Pancreas (tissue), 10 donors: ENCODE measurements at regions not wholly inside any gene's neighbourhood (a gene's known extent, or its start where the extent isn't known, plus 50 kb on each side); places are given as distances from the start of the nearest gene placed in this dataset.

Experiments
- ATAC-seq, 4 donors: fragments of 200-7000 bp; cut with Tn5 transposase; one replicate each; pipeline versions ENCODE4 v1.8.0 to v1.9.1; 2020; ENCODE audit warnings: mild to moderate bottlenecking in 4 of 4, moderate library complexity in 4 of 4
- DNase-seq, 6 donors: peaks; one replicate each; pipeline ENCODE4 v3.0.0-alpha.2; 2020
- FAIRE-seq: peaks from 2 replicates; lab custom pipeline; 2012; peaks lifted over from hg19 to GRCh38; lab: Jason Lieb, UNC
- H3K27ac ChIP-seq, 4 donors: fragments of 200-600 bp; sonication (generic); 1 replicate in 3 of 4; 2 replicates in 1 of 4; pipeline versions ENCODE4 v1.5.0 to v1.8.0; 2020
- H3K27me3 ChIP-seq, 4 donors: fragments of 200-600 bp; one replicate each; pipeline ENCODE4 v1.8.0; 2021
- H3K36me3 ChIP-seq, 3 donors: fragments of 200-600 bp; sonication (generic) in 1 of 3; one replicate each; pipeline versions ENCODE4 v1.5.0 to v1.8.0; 2020 to 2021
- H3K4me1 ChIP-seq, 3 donors: fragments of 200-600 bp; one replicate each; pipeline ENCODE4 v1.8.0; 2021
- H3K4me3 ChIP-seq, 4 donors: fragments of 200-600 bp; sonication (generic) in 2 of 4; one replicate each; pipeline versions ENCODE4 v1.5.0 to v1.8.0; 2020 to 2021
- H3K9me3 ChIP-seq, 4 donors: fragments of 200-600 bp; one replicate each; pipeline ENCODE4 v1.8.0; 2021
- CTCF ChIP-seq, 4 donors: fragments of 200-600 bp; sonication (generic) in 3 of 4; IDR thresholded peaks; one replicate each; pipeline versions ENCODE4 v1.5.0 to v1.8.0; 2021; ENCODE audit warnings: antibody characterized with exemption in 4 of 4
- WGBS, 2 donors: extraction: QIAGEN DNeasy Blood & Tissue Kit; methylation state at CpG; one replicate each; pipeline ENCODE4 v1.1.7; 2013; 5-methylcytosine and 5-hydroxymethylcytosine counted together
- intact Hi-C, 3 donors: fragments of 100-400 bp; cut with DNase I; formaldehyde crosslinking; loops; one replicate each; pipeline versions ENCODE4 v1.11.1 to v1.14.2; 2022
- donor health status: healthy with polysubstance abuse.
- donor health status: DM: no; HTN: no; CAD: no; lungs with moderate emphysema.
- donor health status: DM: no; HTN: no; CAD: no.
- donor health status: control.
- donor health status: control.
- donor health status: Bipolar disorder and iron deficiency.
- donor health status: DM: yes; HTN: yes; CAD: no.
- donor health status: DM: no; HTN: no; CAD: no.
- donor health status: DM: no; HTN: no; CAD: no.
- donor health status: DM: yes; HTN: yes; CAD: no.

GRCh38 chr13:106433066-106433465 lies 102.4 kb downstream of the EFNB2 start:
- FAIRE-seq (no peak), DNase-seq (no peak), ATAC-seq (no peak)
- Histone ChIP-seq H3K4me3 (no peak overlapping the region), H3K36me3 (no peaks in the 10 kb centered on the region), H3K27me3 (no peaks in the 10 kb centered on the region), H3K27ac (no peak overlapping the region), H3K9me3 (no peaks in the 10 kb centered on the region), H3K4me1 (no peaks in the 10 kb centered on the region)
- TF ChIP-seq CTCF (IDR thresholded peaks at IDR 0.05): no peak
- 51% methylated on average over 2 of the region's 2 CpGs for WGBS, 2 donors
- intact Hi-C loops: no loop called here

GRCh38 chr13:106432636-106433035 lies 102.8 kb downstream of the EFNB2 start:
- intact Hi-C loops: no loop called here
- Histone ChIP-seq H3K9me3 (no peaks in the 10 kb centered on the region), H3K27ac (no peak overlapping the region), H3K27me3 (no peaks in the 10 kb centered on the region), H3K36me3 (no peaks in the 10 kb centered on the region), H3K4me3 (no peak overlapping the region), H3K4me1 (no peaks in the 10 kb centered on the region)
- 51 to 55% methylated on average over 3 of the region's 3 CpGs for WGBS, 2 donors
- FAIRE-seq (no peak), DNase-seq (no peak), ATAC-seq (no peak)
- TF ChIP-seq CTCF (IDR thresholded peaks at IDR 0.05): no peak

GRCh38 chr13:106426909-106427308 lies 108.6 kb downstream of the EFNB2 start:
- Histone ChIP-seq H3K9me3 (no peaks in the 10 kb centered on the region), H3K4me1 (no peaks in the 10 kb centered on the region), H3K4me3 (no peak overlapping the region), H3K27me3 (no peaks in the 10 kb centered on the region), H3K36me3 (no peaks in the 10 kb centered on the region), H3K27ac (no peak overlapping the region)
- WGBS, 2 donors: 73 to 88% methylated on average over 4 of the region's 4 CpGs
- no peak for TF ChIP-seq CTCF (IDR thresholded peaks at IDR 0.05)
- ATAC-seq (no peak), FAIRE-seq (no peak), DNase-seq (no peak)
- intact Hi-C loops: no loop called here

GRCh38 chr13:106425661-106426060 lies 109.8 kb downstream of the EFNB2 start:
- WGBS, 2 donors: 85 to 92% methylated on average over 17 of the region's 17 CpGs
- H3K4me3 ChIP-seq: no peak overlapping the region
- intact Hi-C loops: no loop called here
- TF ChIP-seq CTCF (IDR thresholded peaks at IDR 0.05): no peak
- no peaks in the 10 kb centered on the region for H3K4me1 ChIP-seq
- no peak overlapping the region for H3K27ac ChIP-seq
- no peak for ATAC-seq
- no peaks in the 10 kb centered on the region for H3K27me3 ChIP-seq
- no peak for FAIRE-seq
- DNase-seq: no peak
- H3K9me3 ChIP-seq: no peaks in the 10 kb centered on the region
- no peaks in the 10 kb centered on the region for H3K36me3 ChIP-seq

- no peaks in the 10 kb centered on the region for H3K36me3 ChIP-seq
- no peak overlapping the region for H3K27ac ChIP-seq
- TF ChIP-seq CTCF (IDR thresholded peaks at IDR 0.05): no peak
- H3K9me3 ChIP-seq: peaks cover 0 to 3% (median 0%) of the 10 kb centered on the region in 4 donors
- FAIRE-seq: no peak
- no peaks in the 10 kb centered on the region for H3K27me3 ChIP-seq
- no peaks in the 10 kb centered on the region for H3K4me1 ChIP-seq
- 20 to 48% methylated on average over 1 of the region's 1 CpG for WGBS, 2 donors
- DNase-seq: no peak
- intact Hi-C loops: no loop called here
- ATAC-seq: no peak
- no peak overlapping the region for H3K4me3 ChIP-seq
These were observed 110.7 kb downstream of the EFNB2 start for GRCh38 chr13:106424805-106425204.
